ENCODE measurements at regions not wholly inside any gene's neighbourhood (a gene's known extent, or its start where the extent isn't known, plus 50 kb on each side); places are given as distances from the start of the nearest gene placed in this dataset.

DNA sequence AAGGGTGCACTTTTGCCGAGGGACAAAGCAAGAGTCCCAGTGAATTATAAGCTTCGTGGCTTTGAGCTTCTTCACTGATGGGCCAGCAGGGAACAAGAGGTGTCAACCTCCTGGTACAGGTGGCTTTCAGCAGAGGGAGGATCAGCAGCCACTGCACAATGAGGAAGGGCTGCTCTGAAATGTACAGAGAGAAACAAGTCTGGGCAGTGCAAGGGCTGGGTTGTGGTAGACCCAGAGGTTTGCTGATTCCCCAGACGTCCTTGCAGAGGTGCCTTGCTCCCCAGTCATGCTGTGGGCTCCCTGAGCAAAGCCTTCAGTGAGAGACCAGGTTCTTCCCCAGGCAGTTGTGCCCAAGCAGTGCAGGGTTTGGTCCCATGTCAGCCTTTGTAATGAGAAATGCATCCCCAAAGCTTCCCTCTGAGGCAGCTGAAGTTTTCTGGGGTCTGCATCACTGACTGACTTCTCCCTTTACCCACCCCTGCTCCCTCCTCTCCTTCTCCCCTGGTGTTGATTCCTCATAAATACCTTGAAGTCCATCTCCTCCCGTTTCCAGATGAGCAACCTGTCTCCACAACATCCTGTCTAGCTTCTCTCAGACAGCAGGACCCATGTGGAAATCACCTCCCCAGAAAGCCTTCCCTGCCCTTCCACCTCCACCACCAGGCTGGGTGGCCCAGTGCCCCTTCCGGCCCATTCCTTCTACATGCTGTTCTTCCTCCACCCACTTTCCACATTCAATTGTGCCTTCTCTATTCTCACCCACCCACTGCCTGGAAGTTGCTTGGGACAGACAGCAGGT, 599.6 kb upstream of the ADAMTS16 start:
- no peaks in the 10 kb centered on the region for H3K4me1 ChIP-seq
- no peak overlapping the region for H3K27ac ChIP-seq
- H3K9me3 ChIP-seq: no peaks in the 10 kb centered on the region
- WGBS, 2 donors: 67 to 70% methylated on average over 5 of the region's 5 CpGs
- no peak for TF ChIP-seq POLR2A (IDR thresholded peaks at IDR 0.05)
- TF ChIP-seq, protein P1, sequence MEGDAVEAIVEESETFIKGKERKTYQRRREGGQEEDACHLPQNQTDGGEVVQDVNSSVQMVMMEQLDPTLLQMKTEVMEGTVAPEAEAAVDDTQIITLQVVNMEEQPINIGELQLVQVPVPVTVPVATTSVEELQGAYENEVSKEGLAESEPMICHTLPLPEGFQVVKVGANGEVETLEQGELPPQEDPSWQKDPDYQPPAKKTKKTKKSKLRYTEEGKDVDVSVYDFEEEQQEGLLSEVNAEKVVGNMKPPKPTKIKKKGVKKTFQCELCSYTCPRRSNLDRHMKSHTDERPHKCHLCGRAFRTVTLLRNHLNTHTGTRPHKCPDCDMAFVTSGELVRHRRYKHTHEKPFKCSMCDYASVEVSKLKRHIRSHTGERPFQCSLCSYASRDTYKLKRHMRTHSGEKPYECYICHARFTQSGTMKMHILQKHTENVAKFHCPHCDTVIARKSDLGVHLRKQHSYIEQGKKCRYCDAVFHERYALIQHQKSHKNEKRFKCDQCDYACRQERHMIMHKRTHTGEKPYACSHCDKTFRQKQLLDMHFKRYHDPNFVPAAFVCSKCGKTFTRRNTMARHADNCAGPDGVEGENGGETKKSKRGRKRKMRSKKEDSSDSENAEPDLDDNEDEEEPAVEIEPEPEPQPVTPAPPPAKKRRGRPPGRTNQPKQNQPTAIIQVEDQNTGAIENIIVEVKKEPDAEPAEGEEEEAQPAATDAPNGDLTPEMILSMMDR (IDR thresholded peaks at IDR 0.05): no peak
- DNase-seq: no peak
- no peak overlapping the region for H3K4me3 ChIP-seq (replicated peaks in 1 of 3)
- H3K36me3 ChIP-seq: no peaks in the 10 kb centered on the region
- intact Hi-C loops (cut with DNase I): no loop called here
- H3K27me3 ChIP-seq: no peaks in the 10 kb centered on the region

DNA sequence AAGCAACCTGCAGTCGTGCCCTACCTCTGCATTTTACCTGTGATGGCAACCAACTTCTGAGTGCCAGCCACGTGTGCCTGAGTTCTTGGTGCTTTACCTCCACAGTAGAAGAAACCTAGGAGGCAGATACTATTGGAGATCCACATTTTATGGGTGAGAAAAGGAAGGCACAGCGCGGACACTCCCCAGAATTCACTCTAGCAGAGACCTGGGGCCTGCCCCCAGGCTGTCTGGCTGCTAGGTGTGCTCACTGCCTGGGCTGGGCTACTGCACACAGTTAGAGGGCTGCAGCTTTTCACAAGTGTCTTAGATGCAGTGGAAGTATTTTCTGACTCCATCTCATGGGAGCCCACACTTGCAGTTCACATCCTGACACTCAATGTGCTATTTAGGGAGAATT, 598.8 kb upstream of the ADAMTS16 start:
- 79 to 83% methylated on average over 4 of the region's 4 CpGs for WGBS, 2 donors
- H3K27ac ChIP-seq: no peak overlapping the region
- intact Hi-C loops (cut with DNase I): no loop called here
- TF ChIP-seq, protein P1 (IDR thresholded peaks at IDR 0.05): no peak
- no peak for TF ChIP-seq POLR2A (IDR thresholded peaks at IDR 0.05)
- no peaks in the 10 kb centered on the region for H3K9me3 ChIP-seq
- no peaks in the 10 kb centered on the region for H3K4me1 ChIP-seq
- H3K27me3 ChIP-seq: no peaks in the 10 kb centered on the region
- H3K4me3 ChIP-seq (replicated peaks in 1 of 3): no peak overlapping the region
- H3K36me3 ChIP-seq: no peaks in the 10 kb centered on the region
- DNase-seq: no peak

DNA sequence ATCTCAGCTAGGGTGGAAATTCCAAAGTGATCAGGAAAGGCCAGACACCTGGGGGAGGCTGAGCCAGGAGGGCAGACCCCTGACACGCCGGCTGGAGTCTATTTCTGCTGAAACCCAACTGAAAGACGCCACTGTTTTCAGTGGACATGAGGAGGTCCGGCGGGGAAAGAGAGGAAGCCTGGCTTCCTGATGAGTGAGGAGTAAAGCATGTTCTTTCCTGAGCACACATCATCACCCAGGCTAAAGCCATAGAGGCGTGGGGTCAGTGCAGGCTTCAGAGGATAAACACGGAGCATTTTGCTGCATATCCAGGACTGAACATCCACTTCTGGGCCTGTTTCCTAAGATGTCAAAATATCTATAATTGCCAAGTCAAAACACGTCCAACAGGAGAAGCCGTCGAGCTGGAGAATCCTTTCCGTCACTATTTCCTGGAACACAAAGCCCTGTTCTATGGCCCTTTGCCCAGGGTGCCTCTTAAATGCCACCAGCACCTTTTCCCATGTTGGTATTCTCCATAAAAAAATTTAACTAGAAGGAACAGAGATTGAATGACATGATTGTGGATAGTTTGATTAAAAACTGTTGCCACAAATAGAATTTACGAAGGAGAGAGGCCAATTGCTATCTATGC, 597.9 kb upstream of the ADAMTS16 start:
- no peak overlapping the region for H3K27ac ChIP-seq
- no peak for DNase-seq
- WGBS, 2 donors: 72 to 73% methylated on average over 12 of the region's 12 CpGs
- H3K36me3 ChIP-seq: no peaks in the 10 kb centered on the region
- no peaks in the 10 kb centered on the region for H3K9me3 ChIP-seq
- intact Hi-C loops (cut with DNase I): no loop called here
- H3K4me1 ChIP-seq: no peaks in the 10 kb centered on the region
- no peak overlapping the region for H3K4me3 ChIP-seq (replicated peaks in 1 of 3)
- TF ChIP-seq, protein P1 (IDR thresholded peaks at IDR 0.05): no peak
- no peak for TF ChIP-seq POLR2A (IDR thresholded peaks at IDR 0.05)
- H3K27me3 ChIP-seq: no peaks in the 10 kb centered on the region

DNA sequence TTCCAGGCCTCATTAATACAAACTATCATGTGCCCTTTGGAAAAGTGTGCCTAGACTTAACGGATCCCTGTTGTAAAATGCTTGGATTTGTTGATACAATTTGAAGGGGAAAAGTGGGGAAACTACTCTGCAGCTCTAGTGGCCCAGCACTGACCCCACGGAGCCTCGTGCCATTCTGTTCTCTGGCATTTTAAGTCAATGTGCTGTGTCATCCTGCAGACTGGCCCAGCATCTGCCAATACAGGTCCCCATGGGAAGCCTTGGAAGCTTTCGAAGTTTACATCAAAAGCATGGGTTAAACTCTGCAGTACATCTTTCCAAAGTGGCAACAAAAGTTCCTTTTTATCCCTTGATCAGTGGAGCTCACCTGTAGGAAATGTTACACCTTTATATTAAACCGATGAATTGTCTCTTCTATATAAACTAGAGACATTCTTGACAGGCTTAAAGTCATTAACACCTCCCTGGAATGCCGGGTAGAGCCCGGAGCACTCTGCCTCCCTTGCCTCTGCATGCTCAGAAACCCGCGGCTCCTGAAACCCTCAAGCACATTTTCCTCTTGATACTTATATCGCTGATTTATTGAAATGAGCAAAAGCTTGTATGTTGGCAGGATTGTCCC, 596.0 kb upstream of the ADAMTS16 start:
- TF ChIP-seq, protein P1 (IDR thresholded peaks at IDR 0.05): no peak
- TF ChIP-seq POLR2A (IDR thresholded peaks at IDR 0.05): no peak
- no peak for DNase-seq
- Histone ChIP-seq H3K27ac (no peak overlapping the region), H3K4me1 (no peaks in the 10 kb centered on the region), H3K4me3 (replicated peaks in 1 of 3) (no peak overlapping the region), H3K27me3 (no peaks in the 10 kb centered on the region), H3K36me3 (no peaks in the 10 kb centered on the region), H3K9me3 (no peaks in the 10 kb centered on the region)
- 39 to 41% methylated on average over 10 of the region's 10 CpGs for WGBS, 2 donors
- intact Hi-C loops (cut with DNase I): no loop called here

DNA sequence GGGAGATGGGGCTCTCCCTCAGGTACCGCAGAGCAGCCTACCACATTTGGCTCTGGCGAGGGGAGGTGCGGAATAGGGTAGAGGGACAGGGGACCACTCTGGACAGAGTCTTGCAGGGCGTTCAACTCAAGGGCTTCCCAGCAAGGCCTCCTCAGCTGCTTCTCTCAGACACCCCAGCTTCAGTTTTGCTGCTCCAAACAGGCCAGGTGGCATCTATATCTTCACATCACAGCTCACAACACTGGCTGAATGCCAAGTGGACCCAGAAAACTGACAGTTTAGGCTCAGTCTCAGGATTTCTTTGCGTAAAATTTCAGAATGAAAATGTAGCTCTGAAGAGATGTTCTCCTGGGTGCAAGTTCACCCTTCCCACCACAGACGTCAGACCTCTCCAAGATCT, 592.6 kb upstream of the ADAMTS16 start:
- Histone ChIP-seq H3K27me3 (no peaks in the 10 kb centered on the region), H3K4me3 (replicated peaks in 1 of 3) (no peak overlapping the region), H3K27ac (no peak overlapping the region), H3K4me1 (no peaks in the 10 kb centered on the region), H3K9me3 (no peaks in the 10 kb centered on the region), H3K36me3 (no peaks in the 10 kb centered on the region)
- intact Hi-C loops (cut with DNase I): no loop called here
- no peak for DNase-seq
- 93 to 94% methylated on average over 6 of the region's 6 CpGs for WGBS, 2 donors
- TF ChIP-seq, protein P1 (IDR thresholded peaks at IDR 0.05): no peak
- TF ChIP-seq POLR2A (IDR thresholded peaks at IDR 0.05): no peak

All from thyroid gland (tissue), 4 donors.